ENCODE measurements at regions not wholly inside any gene's neighbourhood (a gene's known extent, or its start where the extent isn't known, plus 50 kb on each side); places are given as distances from the start of the nearest gene placed in this dataset.

DNA sequence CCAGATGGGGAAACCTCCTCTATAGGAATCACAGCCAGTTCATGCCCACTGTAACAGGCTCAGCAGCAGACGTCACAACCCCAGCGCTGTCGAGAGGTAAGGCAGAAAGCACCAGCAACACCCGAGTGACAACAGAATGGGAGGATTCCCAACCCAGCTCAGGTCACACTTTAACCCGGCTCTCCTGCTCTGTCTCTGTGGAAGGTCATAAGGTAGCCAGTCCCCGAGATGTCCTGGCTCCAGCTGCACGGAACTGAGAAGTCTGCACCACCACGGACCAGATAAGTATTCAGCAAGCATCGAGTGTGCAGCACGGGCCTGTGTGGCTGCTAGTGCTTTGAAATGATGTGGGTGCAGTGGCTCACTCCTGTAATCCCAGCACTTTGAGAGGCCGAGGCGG is 236.7 kb upstream of the TCERG1L start:
- Histone ChIP-seq H3K9me3 (ENCODE audit: low read length) (no peaks in the 10 kb centered on the region), H3K4me2 (ENCODE audit: low read length) (no peak overlapping the region), H3K9ac (ENCODE audit: low read length) (no peak overlapping the region), H3K36me3 (ENCODE audit: insufficient read depth, low read length) (no peaks in the 10 kb centered on the region), H4K20me1 (ENCODE audit: insufficient read depth) (no peaks in the 10 kb centered on the region), H3K27ac (ENCODE audit: low read length) (no peak overlapping the region), H3K9me2 (ENCODE audit: insufficient read depth, low read length) (no peaks in the 10 kb centered on the region), H3K4me3 (ENCODE audit: low read length) (no peak overlapping the region), H3F3A (ENCODE audit: insufficient read depth, low read length, poor library complexity, severe bottlenecking) (no peaks in the 10 kb centered on the region), H2AFZ (ENCODE audit: low read depth, low read length) (no peak overlapping the region), H3K27me3 (ENCODE audit: insufficient read depth, low read depth, low read length) (no peaks in the 10 kb centered on the region), H3K79me2 (replicated peaks; ENCODE audit: insufficient read depth, low read length) (no peaks in the 10 kb centered on the region)
- TF ChIP-seq EZH2 (IDR thresholded peaks at IDR 0.05; ENCODE audit: borderline replicate concordance, insufficient read depth, low read length, poor library complexity, severe bottlenecking) (no peak), POLR2AphosphoS5 (IDR thresholded peaks at IDR 0.05) (no peak), REST (IDR thresholded peaks at IDR 0.05; ENCODE audit: borderline replicate concordance) (no peak), SMC3 (conservative IDR thresholded peaks at IDR 0.05; ENCODE audit: poor library complexity) (no peak), TAF1 (IDR thresholded peaks at IDR 0.05; ENCODE audit: low read depth) (no peak), MXI1 (conservative IDR thresholded peaks at IDR 0.05; ENCODE audit: poor library complexity, severe bottlenecking) (no peak), RAD21 (conservative IDR thresholded peaks at IDR 0.05) (no peak), EP300 (conservative IDR thresholded peaks at IDR 0.05; ENCODE audit: poor library complexity, severe bottlenecking) (no peak)
- TF ChIP-seq, protein P1, sequence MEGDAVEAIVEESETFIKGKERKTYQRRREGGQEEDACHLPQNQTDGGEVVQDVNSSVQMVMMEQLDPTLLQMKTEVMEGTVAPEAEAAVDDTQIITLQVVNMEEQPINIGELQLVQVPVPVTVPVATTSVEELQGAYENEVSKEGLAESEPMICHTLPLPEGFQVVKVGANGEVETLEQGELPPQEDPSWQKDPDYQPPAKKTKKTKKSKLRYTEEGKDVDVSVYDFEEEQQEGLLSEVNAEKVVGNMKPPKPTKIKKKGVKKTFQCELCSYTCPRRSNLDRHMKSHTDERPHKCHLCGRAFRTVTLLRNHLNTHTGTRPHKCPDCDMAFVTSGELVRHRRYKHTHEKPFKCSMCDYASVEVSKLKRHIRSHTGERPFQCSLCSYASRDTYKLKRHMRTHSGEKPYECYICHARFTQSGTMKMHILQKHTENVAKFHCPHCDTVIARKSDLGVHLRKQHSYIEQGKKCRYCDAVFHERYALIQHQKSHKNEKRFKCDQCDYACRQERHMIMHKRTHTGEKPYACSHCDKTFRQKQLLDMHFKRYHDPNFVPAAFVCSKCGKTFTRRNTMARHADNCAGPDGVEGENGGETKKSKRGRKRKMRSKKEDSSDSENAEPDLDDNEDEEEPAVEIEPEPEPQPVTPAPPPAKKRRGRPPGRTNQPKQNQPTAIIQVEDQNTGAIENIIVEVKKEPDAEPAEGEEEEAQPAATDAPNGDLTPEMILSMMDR (IDR thresholded peaks at IDR 0.05; ENCODE audit: poor library complexity, severe bottlenecking): no peak

DNA sequence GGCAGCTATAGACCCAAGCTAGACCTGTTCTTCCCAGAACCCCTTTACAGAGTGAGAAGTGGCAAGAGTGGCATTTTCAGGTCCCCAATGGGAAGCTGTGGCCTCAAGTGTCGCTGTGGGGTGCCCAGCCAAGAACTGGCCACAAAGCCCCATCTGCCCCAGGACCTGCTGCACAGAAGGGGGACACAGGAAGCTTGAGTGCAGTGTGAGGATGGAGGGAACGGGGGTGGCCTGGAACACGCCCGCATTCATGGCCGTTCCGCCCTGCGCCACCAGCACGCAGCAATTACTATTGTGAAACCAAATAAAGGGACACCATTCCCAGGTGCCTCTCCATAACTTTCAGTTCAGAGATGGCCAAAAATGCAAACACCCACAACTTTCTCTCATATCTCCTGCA is 237.6 kb upstream of the TCERG1L start:
- no peak overlapping the region for H2AFZ ChIP-seq (ENCODE audit: low read depth, low read length)
- H3F3A ChIP-seq (ENCODE audit: insufficient read depth, low read length, poor library complexity, severe bottlenecking): no peaks in the 10 kb centered on the region
- no peaks in the 10 kb centered on the region for H4K20me1 ChIP-seq (ENCODE audit: insufficient read depth)
- no peaks in the 10 kb centered on the region for H3K9me2 ChIP-seq (ENCODE audit: insufficient read depth, low read length)
- no peaks in the 10 kb centered on the region for H3K79me2 ChIP-seq (replicated peaks; ENCODE audit: insufficient read depth, low read length)
- TF ChIP-seq MXI1 (conservative IDR thresholded peaks at IDR 0.05; ENCODE audit: poor library complexity, severe bottlenecking): no peak
- no peak for TF ChIP-seq POLR2AphosphoS5 (IDR thresholded peaks at IDR 0.05)
- no peak for TF ChIP-seq SMC3 (conservative IDR thresholded peaks at IDR 0.05; ENCODE audit: poor library complexity)
- TF ChIP-seq RAD21 (conservative IDR thresholded peaks at IDR 0.05): no peak
- no peak for TF ChIP-seq EZH2 (IDR thresholded peaks at IDR 0.05; ENCODE audit: borderline replicate concordance, insufficient read depth, low read length, poor library complexity, severe bottlenecking)
- TF ChIP-seq EP300 (conservative IDR thresholded peaks at IDR 0.05; ENCODE audit: poor library complexity, severe bottlenecking): no peak
- no peak for TF ChIP-seq TAF1 (IDR thresholded peaks at IDR 0.05; ENCODE audit: low read depth)
- TF ChIP-seq REST (IDR thresholded peaks at IDR 0.05; ENCODE audit: borderline replicate concordance): no peak
- TF ChIP-seq, protein P1 (IDR thresholded peaks at IDR 0.05; ENCODE audit: poor library complexity, severe bottlenecking): no peak
- H3K9me3 ChIP-seq (ENCODE audit: low read length): no peaks in the 10 kb centered on the region
- H3K36me3 ChIP-seq (ENCODE audit: insufficient read depth, low read length): no peaks in the 10 kb centered on the region
- no peaks in the 10 kb centered on the region for H3K27me3 ChIP-seq (ENCODE audit: insufficient read depth, low read depth, low read length)
- no peak overlapping the region for H3K4me3 ChIP-seq (ENCODE audit: low read length)
- no peak overlapping the region for H3K4me2 ChIP-seq (ENCODE audit: low read length)
- H3K9ac ChIP-seq (ENCODE audit: low read length): no peak overlapping the region
- no peak overlapping the region for H3K27ac ChIP-seq (ENCODE audit: low read length)
